GM18867 (cell line): ENCODE measurements at regions not wholly inside any gene's neighbourhood (a gene's known extent, or its start where the extent isn't known, plus 50 kb on each side); places are given as distances from the start of the nearest gene placed in this dataset.

Source experiments
- ATAC-seq: cut with Tn5 transposase; IDR thresholded peaks from one replicate; pipeline ENCODE4 v1.9.1; 2021; ENCODE audit warnings: mild to moderate bottlenecking, moderate library complexity; ENCODE audit not compliant: unreplicated experiment

DNA sequence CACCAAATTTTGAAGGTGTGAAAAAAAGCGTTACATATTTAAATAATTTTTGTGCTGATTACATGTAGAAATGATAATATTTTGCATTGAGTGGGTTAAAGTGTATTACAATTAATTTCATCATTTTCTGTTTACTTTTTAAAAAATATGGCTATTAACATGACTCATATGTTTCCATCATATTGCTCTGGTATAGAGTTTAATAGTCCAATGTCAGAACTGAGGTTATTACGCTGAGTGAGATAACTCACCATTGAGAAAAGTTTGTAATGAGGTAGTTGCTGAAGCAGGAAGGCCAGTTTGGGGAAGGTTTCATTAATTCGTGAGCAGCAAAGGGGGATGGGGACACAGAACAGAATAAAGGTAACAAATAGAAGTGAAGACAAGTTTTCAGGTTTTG, 865.7 kb upstream of the MGAT4C start:
- no peak for ATAC-seq

- no peak for ATAC-seq
Measured at GRCh38 chr12:87120440-87120839, 864.2 kb upstream of the MGAT4C start.

DNA sequence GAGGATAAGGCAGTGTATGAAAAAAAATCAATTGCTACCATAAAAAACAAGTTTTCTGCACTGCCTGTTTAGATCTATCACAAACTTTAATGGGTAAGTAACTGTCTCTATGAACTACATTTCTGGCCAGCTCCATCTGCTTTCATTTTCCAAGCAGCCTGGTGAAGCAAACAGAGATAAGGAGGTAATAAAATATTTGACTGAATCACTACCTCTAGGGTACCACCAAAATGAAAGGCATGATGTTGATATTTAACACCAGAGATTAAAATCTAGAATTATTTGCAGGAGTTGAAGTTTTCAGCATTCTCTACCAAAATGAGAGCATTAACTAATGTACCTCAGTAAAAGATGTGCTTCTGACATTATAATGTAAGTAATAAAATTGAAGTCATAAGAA, 863.5 kb upstream of the MGAT4C start:
- ATAC-seq, result no peak

DNA sequence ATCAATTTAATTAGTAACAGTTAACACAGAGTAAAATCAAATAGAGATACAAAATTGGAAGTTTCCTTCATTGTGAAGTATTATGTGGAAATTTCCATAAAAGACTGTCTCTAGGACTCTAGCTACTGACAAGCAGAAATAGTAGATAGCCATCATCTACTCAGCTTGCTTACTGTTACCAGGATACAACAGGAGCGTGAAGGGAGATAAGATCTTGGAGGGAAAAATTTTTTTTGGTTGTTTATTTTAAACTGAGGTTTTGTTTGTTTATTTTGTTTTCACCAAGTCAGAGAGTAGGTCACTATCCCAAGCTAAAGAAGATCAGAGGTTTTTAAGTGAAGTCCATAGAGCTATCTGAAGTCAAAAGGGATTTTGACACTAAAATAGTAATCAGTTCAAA, 861.3 kb upstream of the MGAT4C start:
- no peak for ATAC-seq

- ATAC-seq, result no peak
Measured at GRCh38 chr12:87116780-87117179, 860.6 kb upstream of the MGAT4C start.

DNA sequence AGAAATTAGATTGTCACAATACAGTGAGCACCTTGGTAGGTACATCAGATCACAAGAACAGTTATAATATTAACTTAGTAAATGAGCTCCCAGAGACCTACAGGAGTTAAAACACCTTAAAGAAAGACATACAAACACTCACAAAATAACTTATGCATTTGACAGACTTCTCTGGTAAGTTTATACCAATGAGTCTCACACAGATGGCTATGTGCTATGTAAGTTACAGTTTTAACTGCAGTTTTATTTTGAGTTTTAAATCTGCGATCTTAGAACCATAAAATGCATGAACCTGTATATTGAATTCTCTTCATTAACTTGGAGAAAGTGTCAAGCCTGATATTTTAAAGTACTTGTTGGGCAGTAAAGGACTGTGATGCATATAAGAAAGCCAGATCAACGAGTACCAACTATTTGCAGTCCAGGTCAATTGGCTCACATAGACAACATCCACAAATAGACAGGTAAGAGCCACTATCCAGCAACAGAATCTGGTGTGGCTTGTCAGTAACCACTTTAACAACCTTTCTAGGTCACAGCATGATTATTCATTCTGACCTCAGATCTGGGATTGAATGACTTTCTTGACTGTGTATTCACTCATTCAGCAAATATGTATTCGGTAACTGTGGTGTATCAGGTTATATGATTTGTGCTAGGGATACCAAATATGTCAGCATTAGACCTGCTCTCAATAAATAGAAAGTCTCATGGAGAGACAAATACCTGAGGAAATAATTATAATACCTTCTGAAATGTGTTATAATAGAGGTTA, 856.6 kb upstream of the MGAT4C start:
- ATAC-seq, result no peak

GRCh38 chr12:87107766-87108165, 851.6 kb upstream of the MGAT4C start:
- no peak for ATAC-seq

- ATAC-seq, result no peak
Measured at GRCh38 chr12:87107270-87107669, 851.1 kb upstream of the MGAT4C start.

DNA sequence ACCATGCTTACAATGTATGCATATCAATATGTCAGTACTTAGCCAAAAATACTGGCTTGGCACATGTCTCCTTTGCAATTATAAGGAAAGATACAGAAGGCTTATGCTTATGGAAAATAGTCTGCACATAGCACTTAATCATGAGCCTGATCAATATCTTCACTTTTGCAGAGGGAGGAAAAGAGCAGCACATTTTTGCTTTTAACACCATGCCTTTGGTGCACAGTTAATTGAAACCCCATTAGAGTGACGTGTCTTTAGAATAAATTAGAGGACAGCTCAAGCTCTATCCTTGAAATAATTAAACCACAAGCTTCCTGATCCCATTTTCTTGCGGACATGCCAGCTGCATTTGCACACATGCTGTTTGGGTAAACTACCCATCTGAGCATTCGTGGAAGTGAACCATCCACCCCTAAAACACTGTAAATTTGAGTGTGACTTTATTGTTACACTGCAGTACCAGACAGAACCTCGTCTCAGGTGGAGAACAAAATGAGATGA, 839.9 kb upstream of the MGAT4C start:
- ATAC-seq, result no peak

DNA sequence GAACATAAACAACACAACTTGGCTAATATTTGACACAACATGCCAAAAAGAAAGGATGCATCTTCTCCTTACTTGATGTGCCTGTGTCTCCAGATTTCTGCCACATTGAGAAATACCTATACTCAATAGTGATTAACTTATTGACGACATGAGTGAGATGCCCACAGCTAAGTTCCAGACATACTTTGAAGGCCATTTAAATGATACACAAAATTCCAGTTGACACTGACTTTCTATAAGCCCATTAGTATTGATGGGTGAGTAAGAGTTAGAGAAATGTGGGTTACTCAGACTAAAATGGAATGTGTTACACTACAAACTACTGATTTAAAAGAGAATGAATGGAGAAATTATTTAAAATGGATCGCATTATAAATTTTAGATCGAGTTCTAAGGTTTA, 838.2 kb upstream of the MGAT4C start:
- no peak for ATAC-seq

GRCh38 chr12:87092421-87092820, 836.2 kb upstream of the MGAT4C start:
- no peak for ATAC-seq

GRCh38 chr12:87086118-87086891, 830.1 kb upstream of the MGAT4C start:
- no peak for ATAC-seq

GRCh38 chr12:87085286-87085685, 829.1 kb upstream of the MGAT4C start:
- ATAC-seq, result no peak

- no peak for ATAC-seq
Measured at GRCh38 chr12:87082756-87083155, 826.6 kb upstream of the MGAT4C start.

DNA sequence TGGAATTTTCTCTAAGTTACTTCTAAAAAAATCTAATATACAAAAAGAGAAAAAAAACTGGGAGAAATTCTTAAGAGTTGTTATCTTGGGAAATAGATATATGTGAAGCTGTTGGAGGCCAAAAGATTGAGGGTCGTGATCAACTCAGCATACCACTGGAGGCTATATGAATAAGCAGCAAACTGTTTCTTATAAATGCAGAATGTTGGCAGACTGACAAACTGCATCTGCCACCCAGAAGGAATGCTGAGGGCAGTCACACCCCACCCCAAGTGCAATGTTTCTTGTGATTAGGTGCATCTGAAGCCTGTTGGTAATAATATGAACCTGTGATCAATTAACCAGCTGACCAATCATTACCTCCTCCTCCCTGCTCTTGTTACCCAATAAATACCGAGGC, 818.6 kb upstream of the MGAT4C start:
- ATAC-seq, result no peak

DNA sequence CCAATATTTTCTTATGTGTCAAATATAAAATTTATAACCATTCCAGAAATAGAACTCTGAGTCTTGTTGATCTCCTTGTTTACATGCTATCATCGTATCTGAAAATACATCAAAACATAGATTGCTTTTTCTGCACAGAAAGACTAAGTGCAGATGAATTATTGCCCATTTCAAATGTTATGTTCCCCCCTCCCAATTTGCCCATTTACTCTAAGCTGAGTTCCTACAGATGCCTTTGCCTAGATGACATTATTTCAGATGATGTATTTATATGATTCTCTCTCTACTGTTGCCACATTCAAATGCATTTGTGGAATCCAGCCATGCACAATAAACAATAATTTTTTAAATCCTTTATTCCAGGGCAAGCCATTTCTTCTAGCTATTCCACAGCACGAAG, 810.1 kb upstream of the MGAT4C start:
- no peak for ATAC-seq

- ATAC-seq, result no peak
Measured at GRCh38 chr12:87059231-87059630, 803.0 kb upstream of the MGAT4C start.

- ATAC-seq, result no peak
Measured at GRCh38 chr12:87054226-87054625, 798.0 kb upstream of the MGAT4C start.

DNA sequence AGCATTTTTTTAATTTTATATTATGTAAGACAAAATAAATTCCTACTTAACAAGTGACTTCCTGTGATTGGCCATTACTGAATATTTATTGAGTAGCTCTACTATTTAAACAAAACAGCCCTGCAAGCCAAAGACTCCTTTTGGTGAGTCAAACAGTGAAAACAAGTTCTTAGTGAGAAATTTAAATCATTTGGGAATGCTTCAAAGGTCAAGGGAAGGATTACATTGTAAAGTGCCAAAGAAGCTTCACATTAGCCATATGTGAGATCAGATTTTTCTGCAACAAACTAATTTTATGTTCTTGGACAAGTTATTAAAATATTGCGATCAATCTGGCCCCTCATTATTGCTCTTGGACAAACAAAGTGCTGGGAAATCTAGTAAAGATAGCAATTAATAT, 795.4 kb upstream of the MGAT4C start:
- ATAC-seq, result no peak

DNA sequence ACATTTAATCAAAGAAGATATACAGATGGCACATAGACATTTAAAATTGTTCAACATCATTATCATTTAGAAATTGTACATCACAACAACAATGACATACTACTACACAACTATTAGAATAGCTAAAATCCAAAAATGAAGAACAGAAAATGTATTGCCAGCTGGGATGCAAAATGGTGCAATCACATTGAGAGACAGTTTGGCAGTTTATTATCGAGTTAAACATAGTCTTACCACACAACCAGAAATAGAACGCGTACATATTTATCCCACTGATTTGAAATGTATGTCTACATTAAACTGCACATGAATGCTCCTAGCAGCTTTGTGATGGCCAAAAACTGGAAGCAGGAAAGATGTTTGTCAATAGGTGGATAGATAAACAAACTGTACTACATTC, 791.5 kb upstream of the MGAT4C start:
- ATAC-seq, result no peak

DNA sequence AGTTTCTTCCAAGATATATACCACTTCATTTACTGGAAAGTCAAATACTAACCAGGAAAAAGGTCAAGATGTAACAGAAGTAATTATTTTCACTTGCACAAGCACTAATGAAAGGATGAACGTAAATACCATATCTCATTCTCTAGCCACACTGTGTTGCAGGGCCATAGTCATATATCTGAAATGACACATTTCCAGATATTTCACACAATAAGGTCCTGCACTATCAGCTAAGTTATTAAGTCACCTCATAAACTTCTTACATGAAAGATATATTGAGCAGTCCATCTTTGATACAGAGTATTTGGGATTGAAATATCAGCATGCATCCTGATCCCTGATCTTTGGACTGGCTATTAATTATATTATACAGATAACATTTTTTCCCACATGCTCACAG, 783.3 kb upstream of the MGAT4C start:
- ATAC-seq, result no peak

- no peak for ATAC-seq
Measured at GRCh38 chr12:87038098-87038497, 781.9 kb upstream of the MGAT4C start.
